Brain microvascular endothelial cell (primary cell): ENCODE measurements at regions not wholly inside any gene's neighbourhood (a gene's known extent, or its start where the extent isn't known, plus 50 kb on each side); places are given as distances from the start of the nearest gene placed in this dataset.

Source experiments
- DNase-seq: peaks from one replicate; pipeline ENCODE4 v3.0.0-alpha.2; 2020
- H3K27ac ChIP-seq: fragments of 250-450 bp; sonication (Bioruptor Pico); 2 replicates; pipeline ENCODE4 v1.5.1; 2020; ENCODE audit warnings: mild to moderate bottlenecking, moderate library complexity
- H3K27me3 ChIP-seq: fragments of 250-450 bp; sonication (Bioruptor Pico); replicated peaks from 2 replicates; pipeline ENCODE4 v1.5.1; 2020; ENCODE audit warnings: mild to moderate bottlenecking
- H3K36me3 ChIP-seq: fragments of 250-450 bp; sonication (Bioruptor Pico); replicated peaks from 2 replicates; pipeline ENCODE4 v1.5.1; 2020; ENCODE audit warnings: mild to moderate bottlenecking
- H3K4me3 ChIP-seq: 2 replicates; pipeline ENCODE4 v1.5.1; 2011; ENCODE audit warnings: low read depth, mild to moderate bottlenecking, control low read depth, low read length, moderate library complexity
- CTCF ChIP-seq: IDR thresholded peaks from 2 replicates; pipeline ENCODE4 v1.5.1; 2011; ENCODE audit warnings: low read depth, mild to moderate bottlenecking, moderate library complexity, low read length, control low read depth, inconsistent platforms; ENCODE audit errors: missing control alignments
- in situ Hi-C: cut with HindIII; loops from 2 replicates; pipeline ENCODE4 v1.10.0; 2017; ENCODE audit warnings: low sequenced_read_pairs, low pct_ligation_motif_present

GRCh38 chr12:76698966-76699365, 64.9 kb upstream of the ZDHHC17 start:
- in situ Hi-C loops: no loop called here
- no peak for DNase-seq
- Histone ChIP-seq H3K4me3 (no peak overlapping the region), H3K27ac (no peak overlapping the region), H3K27me3 (no peaks in the 10 kb centered on the region), H3K36me3 (no peaks in the 10 kb centered on the region)
- no peak for TF ChIP-seq CTCF

- Histone ChIP-seq H3K4me3 (no peak overlapping the region), H3K36me3 (no peaks in the 10 kb centered on the region), H3K27ac (no peak overlapping the region), H3K27me3 (no peaks in the 10 kb centered on the region)
- in situ Hi-C loops: no loop called here
- DNase-seq: no peak
- TF ChIP-seq CTCF: no peak
These were observed 62.2 kb upstream of the ZDHHC17 start for GRCh38 chr12:76701690-76702089.

GRCh38 chr12:76702946-76703345, 61.0 kb upstream of the ZDHHC17 start:
- no peak for DNase-seq
- H3K27ac ChIP-seq: no peak overlapping the region
- no peak overlapping the region for H3K4me3 ChIP-seq
- in situ Hi-C loops: no loop called here
- H3K27me3 ChIP-seq: no peaks in the 10 kb centered on the region
- no peak for TF ChIP-seq CTCF
- H3K36me3 ChIP-seq: no peaks in the 10 kb centered on the region

GRCh38 chr12:76704693-76705092, 59.2 kb upstream of the ZDHHC17 start:
- H3K4me3 ChIP-seq: no peak overlapping the region
- no peak for TF ChIP-seq CTCF
- in situ Hi-C loops: no loop called here
- no peaks in the 10 kb centered on the region for H3K27me3 ChIP-seq
- DNase-seq: no peak
- H3K27ac ChIP-seq: no peak overlapping the region
- H3K36me3 ChIP-seq: no peaks in the 10 kb centered on the region

- TF ChIP-seq CTCF: no peak
- Histone ChIP-seq H3K4me3 (no peak overlapping the region), H3K36me3 (no peaks in the 10 kb centered on the region), H3K27me3 (no peaks in the 10 kb centered on the region), H3K27ac (no peak overlapping the region)
- DNase-seq: no peak
- in situ Hi-C loops: no loop called here
These were observed 57.8 kb upstream of the ZDHHC17 start for GRCh38 chr12:76706101-76706500.

GRCh38 chr12:76706761-76707160, 57.2 kb upstream of the ZDHHC17 start:
- in situ Hi-C loops: no loop called here
- no peaks in the 10 kb centered on the region for H3K36me3 ChIP-seq
- H3K27me3 ChIP-seq: no peaks in the 10 kb centered on the region
- TF ChIP-seq CTCF: no peak
- no peak overlapping the region for H3K27ac ChIP-seq
- no peak for DNase-seq
- no peak overlapping the region for H3K4me3 ChIP-seq
